Gastroesophageal sphincter (tissue), 4 donors: ENCODE measurements at regions not wholly inside any gene's neighbourhood (a gene's known extent, or its start where the extent isn't known, plus 50 kb on each side); places are given as distances from the start of the nearest gene placed in this dataset.
"Not testable (repeated sequence)": the region's sequence is repeated elsewhere in the genome, so short reads cannot be mapped to it uniquely, and the experiment has no call there.

Experiments
- ATAC-seq: fragments of 150-250 bp; one replicate; pipeline ENCODE4 v1.9.1; 2016; ENCODE audit warnings: mild to moderate bottlenecking, moderate library complexity
- H3K27ac ChIP-seq, 4 donors: fragments of 200-600 bp; sonication (generic) in 3 of 4; 1 replicate in 3 of 4; 2 replicates in 1 of 4; pipeline ENCODE4 v1.5.1; 2016 to 2019
- H3K27me3 ChIP-seq: fragments of 200-600 bp; sonication (generic); one replicate; pipeline ENCODE4 v1.5.1; 2019
- H3K36me3 ChIP-seq, 2 donors: fragments of 200-600 bp; sonication (generic); one replicate each; pipeline ENCODE4 v1.5.1; 2019; ENCODE audit warnings: control low read depth in 1 of 2
- H3K4me1 ChIP-seq, 3 donors: fragments of 200-600 bp; sonication (generic); 1 replicate in 2 of 3; 2 replicates in 1 of 3; pipeline ENCODE4 v1.5.1; 2016 to 2019; ENCODE audit warnings: control low read depth in 2 of 3
- H3K4me3 ChIP-seq, 2 donors: fragments of 200-600 bp; sonication (generic); one replicate each; pipeline ENCODE4 v1.5.1; 2019; ENCODE audit warnings: mild to moderate bottlenecking in 1 of 2, moderate library complexity in 1 of 2
- H3K9me3 ChIP-seq, 3 donors: fragments of 200-600 bp; sonication (generic); one replicate each; pipeline ENCODE4 v1.5.1; 2017 to 2019; ENCODE audit warnings: control low read depth in 2 of 3
- CTCF ChIP-seq, 4 experiments: fragments of 200-600 bp in 2 of 4; fragments of 450-650 bp in 2 of 4; sonication (generic) in 1 of 4; IDR thresholded peaks; one replicate each; pipeline ENCODE4 v1.5.1; 2017 to 2019; ENCODE audit warnings: antibody characterized with exemption in 4 of 4, mild to moderate bottlenecking in 2 of 4, moderate library complexity in 2 of 4
- EP300 ChIP-seq: sonication (generic); formaldehyde crosslinking; IDR thresholded peaks from one replicate; pipeline ENCODE4 v1.6.1; 2017; ENCODE audit warnings: antibody characterized with exemption, mild to moderate bottlenecking
- POLR2A ChIP-seq, 2 donors: fragments of 450-650 bp; IDR thresholded peaks; one replicate each; pipeline ENCODE4 v1.6.1; 2017; ENCODE audit warnings: antibody characterized with exemption in 2 of 2, mild to moderate bottlenecking in 2 of 2, moderate library complexity in 1 of 2
- POLR2AphosphoS5 ChIP-seq: sonication (generic); formaldehyde crosslinking; IDR thresholded peaks from one replicate; pipeline ENCODE4 v1.6.1; 2017; ENCODE audit warnings: antibody characterized with exemption
- WGBS, 2 donors: methylation state at CpG; one replicate each; pipeline ENCODE4 v1.1.5; 2018; ENCODE audit warnings: low coverage in 1 of 2; 5-methylcytosine and 5-hydroxymethylcytosine counted together

GRCh38 chr1:64343823-64344190 lies 126.1 kb upstream of the CACHD1 start:
- H3K27ac ChIP-seq, result no peak overlapping the region

GRCh38 chr1:64348270-64348960 lies 121.5 kb upstream of the CACHD1 start:
- Histone ChIP-seq H3K4me3 (no peak overlapping the region), H3K36me3 (no peaks in the 10 kb centered on the region), H3K27ac (no peak overlapping the region), H3K27me3 (no peaks in the 10 kb centered on the region), H3K4me1 (no peaks in the 10 kb centered on the region), H3K9me3 (no peaks in the 10 kb centered on the region)
- no peak for ATAC-seq
- no peak for TF ChIP-seq POLR2AphosphoS5
- no peak for TF ChIP-seq POLR2A (IDR thresholded peaks at IDR 0.05)
- no peak for TF ChIP-seq CTCF (IDR thresholded peaks at IDR 0.05)
- TF ChIP-seq EP300, result no peak
- WGBS, 2 donors, result 52 to 71% methylated on average over 1 to 3 of the region's 4 CpGs

More at GRCh38 chr1:64343823-64344190, 126.1 kb upstream of the CACHD1 start:
- no peak for ATAC-seq
- 80 to 86% methylated on average over 2 to 3 of the region's 3 CpGs for WGBS, 2 donors
- no peaks in the 10 kb centered on the region for H3K4me1 ChIP-seq
- H3K36me3 ChIP-seq, result no peaks in the 10 kb centered on the region
- TF ChIP-seq POLR2A (IDR thresholded peaks at IDR 0.05), result no peak
- TF ChIP-seq POLR2AphosphoS5, result no peak
- TF ChIP-seq EP300, result no peak
- TF ChIP-seq CTCF (IDR thresholded peaks at IDR 0.05), result no peak
- no peak overlapping the region for H3K4me3 ChIP-seq
- H3K27me3 ChIP-seq, result no peaks in the 10 kb centered on the region
- H3K9me3 ChIP-seq, result no peaks in the 10 kb centered on the region

- no peak overlapping the region for H3K27ac ChIP-seq
- no peaks in the 10 kb centered on the region for H3K27me3 ChIP-seq
- H3K4me1 ChIP-seq, result no peaks in the 10 kb centered on the region
- ATAC-seq, result no peak
- H3K9me3 ChIP-seq, result no peaks in the 10 kb centered on the region
- H3K4me3 ChIP-seq, result no peak overlapping the region
- 95 to 96% methylated on average over 4 to 5 of the region's 6 CpGs for WGBS, 2 donors
- no peaks in the 10 kb centered on the region for H3K36me3 ChIP-seq
- no peak for TF ChIP-seq CTCF (IDR thresholded peaks at IDR 0.05)
- no peak for TF ChIP-seq EP300
- TF ChIP-seq POLR2AphosphoS5, result no peak
- no peak for TF ChIP-seq POLR2A (IDR thresholded peaks at IDR 0.05)
Observed at GRCh38 chr1:64348961-64349648, 120.8 kb upstream of the CACHD1 start.

GRCh38 chr1:64355534-64355933 lies 114.4 kb upstream of the CACHD1 start:
- H3K27ac ChIP-seq, ATAC-seq, H3K9me3 ChIP-seq, H3K4me3 ChIP-seq, H3K4me1 ChIP-seq, H3K36me3 ChIP-seq, H3K27me3 ChIP-seq: not testable (repeated sequence)
- 94 to 96% methylated on average over 2 of the region's 2 CpGs for WGBS, 2 donors

DNA sequence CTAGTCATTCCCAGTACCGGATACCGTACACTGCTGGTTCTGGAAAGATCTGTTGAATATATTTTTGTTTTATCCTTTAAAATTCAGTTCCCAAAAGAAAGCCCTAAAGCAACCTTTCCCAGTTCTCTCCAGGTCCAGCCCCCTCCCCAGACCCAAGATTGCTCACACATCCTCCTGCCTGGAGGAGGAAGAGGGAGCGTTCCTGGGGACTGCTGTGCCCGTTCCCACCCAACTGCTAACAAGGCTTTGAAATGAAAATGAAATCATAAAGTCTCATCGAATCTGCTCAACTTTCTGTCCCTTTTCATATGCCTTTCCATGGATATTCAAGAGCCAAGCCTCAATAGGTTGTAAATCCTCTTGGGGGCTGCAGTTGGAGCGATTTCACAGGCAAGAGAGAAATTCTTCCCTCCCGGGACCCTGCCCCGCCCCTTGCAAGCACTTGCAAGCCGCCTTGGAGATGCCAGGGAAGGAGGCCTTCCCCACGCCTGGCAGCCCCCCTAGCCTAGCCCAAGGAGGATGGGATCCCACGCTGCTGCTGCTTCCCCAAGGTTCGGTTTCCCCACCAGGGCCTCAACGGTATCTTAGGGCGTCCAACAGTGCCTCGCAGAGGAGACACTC lies 113.2 kb upstream of the CACHD1 start:
- no peak overlapping the region for H3K27ac ChIP-seq
- ATAC-seq, result no peak

More for the DNA sequence above, 113.2 kb upstream of the CACHD1 start:
- 79 to 84% methylated on average over 4 to 8 of the region's 15 CpGs for WGBS, 2 donors
- no peak for TF ChIP-seq POLR2AphosphoS5
- TF ChIP-seq CTCF (IDR thresholded peaks at IDR 0.05), result no peak
- TF ChIP-seq EP300, result no peak
- TF ChIP-seq POLR2A (IDR thresholded peaks at IDR 0.05), result no peak
- Histone ChIP-seq H3K4me3 (no peak overlapping the region), H3K27me3 (no peaks in the 10 kb centered on the region), H3K4me1 (peaks cover 0 to 8% (median 0%) of the 10 kb centered on the region in 3 donors), H3K9me3 (no peaks in the 10 kb centered on the region), H3K36me3 (no peaks in the 10 kb centered on the region)
